Neural cell (in vitro differentiated cells): ENCODE measurements at regions not wholly inside any gene's neighbourhood (a gene's known extent, or its start where the extent isn't known, plus 50 kb on each side); places are given as distances from the start of the nearest gene placed in this dataset.

Experiments
- H2AFZ ChIP-seq: fragments of 200-600, 300-800 bp; sonication (generic), shearing (Covaris generic); 2 replicates; pipeline ENCODE4 v1.6.0; 2014; ENCODE audit warnings: low read depth, mild to moderate bottlenecking, antibody characterized with exemption, low read length, moderate library complexity
- H3F3A ChIP-seq: fragments of 200-600 bp; shearing (Covaris generic); 2 replicates; pipeline ENCODE4 v1.6.1; 2016; ENCODE audit warnings: mild to moderate bottlenecking, moderate library complexity, mixed read lengths, antibody characterized with exemption, low read length; ENCODE audit not compliant: insufficient read depth, poor library complexity, severe bottlenecking
- H3K27ac ChIP-seq: fragments of 200-600, 300-800 bp; sonication (generic), shearing (Covaris generic); 2 replicates; pipeline ENCODE4 v1.5.1; 2014; ENCODE audit warnings: mild to moderate bottlenecking, low read length, moderate library complexity
- H3K27me3 ChIP-seq: fragments of 300-800, 200-600 bp; sonication (generic), shearing (Covaris generic); 2 replicates; pipeline ENCODE4 v1.6.0; 2014; ENCODE audit warnings: mild to moderate bottlenecking, low read depth, low read length, moderate library complexity; ENCODE audit not compliant: insufficient read depth
- H3K36me3 ChIP-seq: fragments of 300-800, 200-600 bp; sonication (generic), shearing (Covaris generic); 2 replicates; pipeline ENCODE4 v1.5.1; 2014; ENCODE audit warnings: mild to moderate bottlenecking, antibody characterized with exemption, low read length, moderate library complexity; ENCODE audit not compliant: insufficient read depth
- H3K4me2 ChIP-seq: fragments of 300-800, 200-600 bp; sonication (generic), shearing (Covaris generic); 2 replicates; pipeline ENCODE4 v1.6.0; 2014; ENCODE audit warnings: mild to moderate bottlenecking, low read length
- H3K4me3 ChIP-seq: fragments of 300-800, 200-600 bp; sonication (generic), shearing (Covaris generic); 2 replicates; pipeline ENCODE4 v1.5.1; 2014; ENCODE audit warnings: mild to moderate bottlenecking, low read length, moderate library complexity
- H3K79me2 ChIP-seq: fragments of 200-600 bp; shearing (Covaris generic); replicated peaks from 2 replicates; pipeline ENCODE4 v1.6.0; 2014; ENCODE audit warnings: mild to moderate bottlenecking, low read length, moderate library complexity; ENCODE audit not compliant: insufficient read depth
- H3K9ac ChIP-seq: fragments of 300-800, 200-600 bp; sonication (generic), shearing (Covaris generic); 2 replicates; pipeline ENCODE4 v1.6.1; 2016; ENCODE audit warnings: mild to moderate bottlenecking, low read length, mixed read lengths
- H3K9me2 ChIP-seq: fragments of 200-600 bp; shearing (Covaris generic); 2 replicates; pipeline ENCODE4 v1.6.1; 2016; ENCODE audit warnings: mild to moderate bottlenecking, low read length, mixed read lengths; ENCODE audit not compliant: insufficient read depth
- H3K9me3 ChIP-seq: fragments of 200-600, 300-800 bp; sonication (generic), shearing (Covaris generic); 2 replicates; pipeline ENCODE4 v1.6.1; 2016; ENCODE audit warnings: mild to moderate bottlenecking, mixed run types, low read length, moderate library complexity, mixed read lengths
- H4K20me1 ChIP-seq: fragments of 200-600 bp; shearing (Covaris generic); 2 replicates; pipeline ENCODE4 v1.6.1; 2016; ENCODE audit warnings: mild to moderate bottlenecking, mixed run types; ENCODE audit not compliant: insufficient read depth
- EP300 ChIP-seq: fragments of 450-650 bp; conservative IDR thresholded peaks from 2 replicates; pipeline ENCODE4 v1.6.1; 2014; ENCODE audit warnings: antibody characterized with exemption, mild to moderate bottlenecking, moderate library complexity; ENCODE audit not compliant: poor library complexity, severe bottlenecking
- EZH2 ChIP-seq: fragments of 200-600, 300-800 bp; shearing (Covaris generic), sonication (generic); IDR thresholded peaks from 2 replicates; pipeline ENCODE4 v1.6.1; 2014; ENCODE audit warnings: antibody characterized with exemption, low read length, borderline replicate concordance, mild to moderate bottlenecking; ENCODE audit not compliant: insufficient read depth, poor library complexity, severe bottlenecking
- MXI1 ChIP-seq: fragments of 450-650 bp; conservative IDR thresholded peaks from 2 replicates; pipeline ENCODE4 v1.6.1; 2014; ENCODE audit warnings: antibody characterized with exemption, mild to moderate bottlenecking; ENCODE audit not compliant: poor library complexity, severe bottlenecking
- POLR2AphosphoS5 ChIP-seq: IDR thresholded peaks from 2 replicates; pipeline ENCODE4 v1.6.1; 2012
- RAD21 ChIP-seq: fragments of 450-650 bp; conservative IDR thresholded peaks from 2 replicates; pipeline ENCODE4 v1.6.1; 2014; ENCODE audit warnings: antibody characterized with exemption, mild to moderate bottlenecking, moderate library complexity
- SMC3 ChIP-seq: fragments of 450-650 bp; conservative IDR thresholded peaks from 2 replicates; pipeline ENCODE4 v1.6.1; 2014; ENCODE audit warnings: antibody characterized with exemption, mild to moderate bottlenecking, moderate library complexity; ENCODE audit not compliant: poor library complexity
- TAF1 ChIP-seq: IDR thresholded peaks from 2 replicates; pipeline ENCODE4 v1.6.1; 2012; ENCODE audit warnings: low read depth
- TF ChIP-seq, protein P1 (sequence below): IDR thresholded peaks from 2 replicates; pipeline ENCODE4 v1.6.1; 2012; ENCODE audit warnings: borderline replicate concordance

DNA sequence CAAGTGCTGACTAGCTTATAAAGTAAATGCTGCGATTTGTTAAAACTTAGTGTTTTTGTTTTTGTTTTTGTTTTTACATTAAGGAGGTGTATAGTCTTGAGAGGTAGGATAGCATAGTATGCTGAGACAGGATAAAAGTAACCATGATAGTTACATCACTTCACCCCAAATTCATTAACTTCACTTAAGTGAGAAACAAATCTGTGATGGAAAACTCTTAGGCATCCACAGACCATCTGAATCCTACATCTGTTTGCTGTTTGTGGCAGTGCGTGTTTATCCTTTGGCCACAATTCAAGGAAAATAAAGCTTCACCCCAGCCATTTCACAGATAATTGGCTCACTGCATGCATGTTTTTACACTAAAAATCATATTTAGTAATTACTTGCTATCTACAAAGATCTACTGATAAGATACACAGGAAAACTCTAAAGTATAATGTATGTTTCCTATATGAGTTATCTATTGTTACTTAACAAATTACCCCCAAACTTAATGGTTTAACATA is 82.0 kb downstream of the ZNF622 start:
- H3K9ac ChIP-seq, result no peak overlapping the region
- H3K4me2 ChIP-seq, result no peak overlapping the region
- no peak for TF ChIP-seq EZH2
- TF ChIP-seq SMC3, result no peak
- no peak for TF ChIP-seq RAD21
- no peak for TF ChIP-seq TAF1
- TF ChIP-seq, protein P1, sequence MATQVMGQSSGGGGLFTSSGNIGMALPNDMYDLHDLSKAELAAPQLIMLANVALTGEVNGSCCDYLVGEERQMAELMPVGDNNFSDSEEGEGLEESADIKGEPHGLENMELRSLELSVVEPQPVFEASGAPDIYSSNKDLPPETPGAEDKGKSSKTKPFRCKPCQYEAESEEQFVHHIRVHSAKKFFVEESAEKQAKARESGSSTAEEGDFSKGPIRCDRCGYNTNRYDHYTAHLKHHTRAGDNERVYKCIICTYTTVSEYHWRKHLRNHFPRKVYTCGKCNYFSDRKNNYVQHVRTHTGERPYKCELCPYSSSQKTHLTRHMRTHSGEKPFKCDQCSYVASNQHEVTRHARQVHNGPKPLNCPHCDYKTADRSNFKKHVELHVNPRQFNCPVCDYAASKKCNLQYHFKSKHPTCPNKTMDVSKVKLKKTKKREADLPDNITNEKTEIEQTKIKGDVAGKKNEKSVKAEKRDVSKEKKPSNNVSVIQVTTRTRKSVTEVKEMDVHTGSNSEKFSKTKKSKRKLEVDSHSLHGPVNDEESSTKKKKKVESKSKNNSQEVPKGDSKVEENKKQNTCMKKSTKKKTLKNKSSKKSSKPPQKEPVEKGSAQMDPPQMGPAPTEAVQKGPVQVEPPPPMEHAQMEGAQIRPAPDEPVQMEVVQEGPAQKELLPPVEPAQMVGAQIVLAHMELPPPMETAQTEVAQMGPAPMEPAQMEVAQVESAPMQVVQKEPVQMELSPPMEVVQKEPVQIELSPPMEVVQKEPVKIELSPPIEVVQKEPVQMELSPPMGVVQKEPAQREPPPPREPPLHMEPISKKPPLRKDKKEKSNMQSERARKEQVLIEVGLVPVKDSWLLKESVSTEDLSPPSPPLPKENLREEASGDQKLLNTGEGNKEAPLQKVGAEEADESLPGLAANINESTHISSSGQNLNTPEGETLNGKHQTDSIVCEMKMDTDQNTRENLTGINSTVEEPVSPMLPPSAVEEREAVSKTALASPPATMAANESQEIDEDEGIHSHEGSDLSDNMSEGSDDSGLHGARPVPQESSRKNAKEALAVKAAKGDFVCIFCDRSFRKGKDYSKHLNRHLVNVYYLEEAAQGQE, result no peak
- TF ChIP-seq MXI1, result no peak
- no peak for TF ChIP-seq EP300
- no peaks in the 10 kb centered on the region for H3K27me3 ChIP-seq
- no peaks in the 10 kb centered on the region for H3F3A ChIP-seq
- H3K27ac ChIP-seq, result no peak overlapping the region
- no peaks in the 10 kb centered on the region for H3K36me3 ChIP-seq
- no peak overlapping the region for H2AFZ ChIP-seq
- no peak overlapping the region for H3K4me3 ChIP-seq
- H3K79me2 ChIP-seq, result no peaks in the 10 kb centered on the region
- H4K20me1 ChIP-seq, result no peaks in the 10 kb centered on the region
- H3K9me2 ChIP-seq, result no peaks in the 10 kb centered on the region
- no peaks in the 10 kb centered on the region for H3K9me3 ChIP-seq

DNA sequence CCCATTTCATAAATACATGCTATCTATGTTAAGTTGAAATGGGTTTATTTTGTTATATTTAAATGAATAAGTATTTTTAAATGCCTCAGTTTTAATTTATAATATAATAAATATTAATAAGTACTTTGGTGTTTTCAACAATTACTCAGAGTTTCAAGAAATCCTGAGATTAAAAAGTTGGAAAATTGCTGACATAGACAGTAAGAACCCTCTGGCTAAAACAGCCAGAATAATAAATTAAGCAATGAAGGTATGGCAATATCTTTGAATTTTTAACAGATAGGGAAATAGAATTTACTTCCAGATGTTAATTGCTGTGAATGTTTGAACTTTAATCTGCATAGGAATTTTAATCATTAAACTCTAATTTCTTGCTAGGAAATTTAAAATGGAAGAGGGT is 83.6 kb downstream of the ZNF622 start:
- no peak overlapping the region for H3K4me2 ChIP-seq
- TF ChIP-seq MXI1, result no peak
- no peak for TF ChIP-seq EZH2
- TF ChIP-seq, protein P1, result no peak
- TF ChIP-seq RAD21, result no peak
- TF ChIP-seq EP300, result no peak
- no peak for TF ChIP-seq POLR2AphosphoS5
- H3K9ac ChIP-seq, result no peak overlapping the region
- H3K9me2 ChIP-seq, result no peaks in the 10 kb centered on the region
- no peaks in the 10 kb centered on the region for H3K79me2 ChIP-seq
- no peaks in the 10 kb centered on the region for H3K9me3 ChIP-seq
- no peaks in the 10 kb centered on the region for H3F3A ChIP-seq
- H3K27ac ChIP-seq, result no peak overlapping the region
- H2AFZ ChIP-seq, result no peak overlapping the region
- no peaks in the 10 kb centered on the region for H4K20me1 ChIP-seq
- no peak overlapping the region for H3K4me3 ChIP-seq
- H3K36me3 ChIP-seq, result no peaks in the 10 kb centered on the region
- no peaks in the 10 kb centered on the region for H3K27me3 ChIP-seq
